H1 (cell line): ENCODE measurements at regions not wholly inside any gene's neighbourhood (a gene's known extent, or its start where the extent isn't known, plus 50 kb on each side); places are given as distances from the start of the nearest gene placed in this dataset.

Experiments
- CTCF ChIA-PET: fragments of 300-600 bp; sonication (Branson Sonifier 250); formaldehyde crosslinking; loops from one replicate; lab custom pipeline; 2021; ENCODE audit not compliant: partially characterized antibody; lab: Charles Lee
- POLR2A ChIA-PET: fragments of 300-600 bp; sonication (Branson Sonifier 250); formaldehyde crosslinking; loops from one replicate; lab custom pipeline; 2021; ENCODE audit warnings: inconsistent platforms; ENCODE audit not compliant: partially characterized antibody; lab: Charles Lee
- DNase-seq, 2 experiments: peaks; one replicate each; pipeline versions ENCODE4 v3.0.0 to v3.0.0-alpha.2; 2010 to 2022; ENCODE audit warnings: low spot score in 2 of 2, low read depth in 1 of 2, mixed read lengths in 1 of 2
- FAIRE-seq: peaks from 2 replicates; lab custom pipeline; 2011; peaks lifted over from hg19 to GRCh38; lab: Jason Lieb, UNC
- H2AFZ ChIP-seq: 2 replicates; pipeline ENCODE4 v1.8.1; 2012; ENCODE audit warnings: low read length, inconsistent platforms
- H2AK5ac ChIP-seq: 2 replicates; pipeline ENCODE4 v1.6.1; 2013; ENCODE audit warnings: low read depth, low read length
- H2BK120ac ChIP-seq: replicated peaks from 2 replicates; pipeline ENCODE3; 2013; ENCODE audit warnings: low read depth, low read length, inconsistent platforms
- H2BK12ac ChIP-seq: 2 replicates; pipeline ENCODE4 v1.6.1; 2013; ENCODE audit warnings: low read depth, low read length
- H2BK15ac ChIP-seq: 2 replicates; pipeline ENCODE4 v1.6.1; 2013; ENCODE audit warnings: low read length
- H2BK20ac ChIP-seq: 2 replicates; pipeline ENCODE4 v1.6.1; 2013; ENCODE audit warnings: low read length
- H2BK5ac ChIP-seq: 2 replicates; pipeline ENCODE4 v1.6.1; 2013; ENCODE audit warnings: low read depth, low read length
- H3K14ac ChIP-seq: 2 replicates; pipeline ENCODE4 v1.6.1; 2013; ENCODE audit warnings: inconsistent platforms; ENCODE audit not compliant: insufficient read length
- H3K18ac ChIP-seq: 2 replicates; pipeline ENCODE4 v1.6.1; 2013; ENCODE audit warnings: low read length; ENCODE audit errors: extremely low read depth
- H3K23ac ChIP-seq: 2 replicates; pipeline ENCODE4 v1.6.1; 2013; ENCODE audit warnings: inconsistent platforms; ENCODE audit not compliant: insufficient read length
- H3K23me2 ChIP-seq: 2 replicates; pipeline ENCODE4 v1.6.1; 2013; ENCODE audit warnings: low read depth, low read length
- H3K27ac ChIP-seq: 2 replicates; pipeline ENCODE4 v1.6.1; 2011; ENCODE audit warnings: low read depth, low read length, inconsistent platforms
- H3K27me3 ChIP-seq, 4 experiments: replicated peaks in 1 of 4; 1 replicate in 1 of 4; 2 replicates in 3 of 4; pipeline versions ENCODE4 v1.6.1 to v1.8.1; 2011 to 2013; ENCODE audit warnings: low read length in 3 of 4, mild to moderate bottlenecking in 3 of 4, inconsistent platforms in 2 of 4, mixed read lengths in 2 of 4, moderate library complexity in 1 of 4; ENCODE audit not compliant: control insufficient read depth in 3 of 4, insufficient read depth in 3 of 4; ENCODE audit errors: extremely low read depth in 1 of 4
- H3K36me3 ChIP-seq, 4 experiments: 2 replicates each; pipeline versions ENCODE4 v1.6.1 to v1.8.1; 2011 to 2013; ENCODE audit warnings: mild to moderate bottlenecking in 4 of 4, low read length in 3 of 4, moderate library complexity in 2 of 4, control low read depth in 1 of 4, inconsistent platforms in 1 of 4; ENCODE audit not compliant: insufficient read depth in 4 of 4, control insufficient read depth in 2 of 4
- H3K4ac ChIP-seq: replicated peaks from 2 replicates; pipeline ENCODE3; 2013; ENCODE audit warnings: low read length, low read depth, mixed read lengths, inconsistent platforms; ENCODE audit not compliant: insufficient read length
- H3K4me1 ChIP-seq, 4 experiments: replicated peaks in 1 of 4; 1 replicate in 1 of 4; 2 replicates in 3 of 4; pipeline versions ENCODE4 v1.6.1 to v1.8.1; 2011 to 2013; ENCODE audit warnings: low read length in 3 of 4, inconsistent platforms in 2 of 4, mixed read lengths in 1 of 4; ENCODE audit not compliant: insufficient read depth in 4 of 4, control insufficient read depth in 3 of 4
- H3K4me2 ChIP-seq, 2 experiments: 2 replicates each; pipeline versions ENCODE4 v1.6.1 to v1.8.1; 2011 to 2013; ENCODE audit warnings: low read depth in 2 of 2, low read length in 2 of 2, control low read depth in 1 of 2, inconsistent platforms in 1 of 2, mild to moderate bottlenecking in 1 of 2; ENCODE audit not compliant: insufficient read depth in 1 of 2
- H3K4me3 ChIP-seq, 4 experiments: fragments of 200-600, 300-600 bp in 1 of 4; sonication (generic), shearing (Covaris generic), sonication (Bioruptor Twin) in 1 of 4; 2 replicates each; pipeline versions ENCODE4 v1.5.1 to v1.8.1; 2011 to 2016; ENCODE audit warnings: low read length in 4 of 4, low read depth in 3 of 4, control low read depth in 2 of 4, inconsistent platforms in 2 of 4, mild to moderate bottlenecking in 2 of 4, mixed read lengths in 1 of 4, moderate library complexity in 1 of 4; ENCODE audit not compliant: insufficient read depth in 2 of 4; ENCODE audit errors: extremely low read depth in 1 of 4
- H3K56ac ChIP-seq: replicated peaks from 2 replicates; pipeline ENCODE3; 2013; ENCODE audit warnings: low read depth, mild to moderate bottlenecking, mixed read lengths, low read length, inconsistent platforms; ENCODE audit not compliant: insufficient read length
- H3K79me1 ChIP-seq: 2 replicates; pipeline ENCODE4 v1.6.1; 2013; ENCODE audit warnings: low read depth, low read length, control low read depth
- H3K79me2 ChIP-seq, 2 experiments: 2 replicates each; pipeline versions ENCODE4 v1.6.1 to v1.8.1; 2012 to 2013; ENCODE audit warnings: low read length in 2 of 2, mild to moderate bottlenecking in 2 of 2, inconsistent platforms in 1 of 2; ENCODE audit not compliant: insufficient read depth in 2 of 2, control insufficient read depth in 1 of 2
- H3K9ac ChIP-seq, 4 experiments: replicated peaks in 1 of 4; 1 replicate in 1 of 4; 2 replicates in 3 of 4; pipeline versions ENCODE4 v1.6.1 to v1.8.1; 2011 to 2013; ENCODE audit warnings: low read depth in 3 of 4, low read length in 3 of 4, control low read depth in 2 of 4, mild to moderate bottlenecking in 2 of 4, moderate library complexity in 2 of 4, inconsistent platforms in 1 of 4; ENCODE audit errors: extremely low read depth in 1 of 4
- H3K9me3 ChIP-seq, 2 experiments: 2 replicates each; pipeline versions ENCODE4 v1.6.1 to v1.8.1; 2012 to 2013; ENCODE audit warnings: mild to moderate bottlenecking in 2 of 2, moderate library complexity in 2 of 2, control low read depth in 1 of 2, inconsistent platforms in 1 of 2, low read depth in 1 of 2, low read length in 1 of 2, mixed read lengths in 1 of 2; ENCODE audit not compliant: insufficient read depth in 2 of 2
- H4K20me1 ChIP-seq, 2 experiments: replicated peaks in 1 of 2; 2 replicates each; pipeline versions ENCODE3 to v1.8.1; 2011 to 2013; ENCODE audit warnings: inconsistent platforms in 2 of 2, low read length in 2 of 2, mild to moderate bottlenecking in 1 of 2; ENCODE audit not compliant: insufficient read depth in 2 of 2, control insufficient read depth in 1 of 2
- H4K5ac ChIP-seq: 2 replicates; pipeline ENCODE4 v1.6.1; 2013; ENCODE audit warnings: low read length, low read depth, mixed read lengths, inconsistent platforms; ENCODE audit not compliant: insufficient read length
- H4K8ac ChIP-seq: 2 replicates; pipeline ENCODE4 v1.8.0; 2013; ENCODE audit warnings: mild to moderate bottlenecking, moderate library complexity, low read length, inconsistent platforms; ENCODE audit not compliant: insufficient read depth; ENCODE audit errors: extremely low read depth
- H4K91ac ChIP-seq: replicated peaks from 2 replicates; pipeline ENCODE3; 2013; ENCODE audit warnings: low read length, mixed read lengths, inconsistent platforms; ENCODE audit not compliant: insufficient read length
- BACH1 ChIP-seq: IDR thresholded peaks from 2 replicates; pipeline ENCODE4 v1.6.1; 2012; ENCODE audit warnings: low read length, improper control_type of control experiment
- BRCA1 ChIP-seq: IDR thresholded peaks from 2 replicates; pipeline ENCODE4 v1.6.1; 2012; ENCODE audit warnings: low read depth, low read length, improper control_type of control experiment
- CTBP2 ChIP-seq: IDR thresholded peaks from 2 replicates; pipeline ENCODE4 v1.7.0; 2011; ENCODE audit warnings: borderline replicate concordance, mild to moderate bottlenecking, moderate library complexity, mixed read lengths, low read length; ENCODE audit not compliant: insufficient read depth, insufficient read length
- CTCF ChIP-seq, 3 experiments: IDR thresholded peaks; 1 replicate in 2 of 3; 2 replicates in 1 of 3; pipeline versions ENCODE4 v1.5.1 to v1.6.1; 2011; ENCODE audit warnings: low read length in 3 of 3, mild to moderate bottlenecking in 3 of 3, inconsistent platforms in 2 of 3, low read depth in 1 of 3, moderate library complexity in 1 of 3; ENCODE audit not compliant: insufficient read depth in 1 of 3; ENCODE audit errors: control extremely low read depth in 1 of 3
- JUN ChIP-seq: IDR thresholded peaks from 2 replicates; pipeline ENCODE4 v1.6.1; 2011; ENCODE audit warnings: low read depth, mild to moderate bottlenecking, improper control_type of control experiment, low read length
- KDM4A ChIP-seq: IDR thresholded peaks from one replicate; pipeline ENCODE4 v1.7.1; 2012; ENCODE audit warnings: low read depth, mild to moderate bottlenecking, moderate library complexity, low read length, inconsistent platforms; ENCODE audit not compliant: severe bottlenecking
- KDM5A ChIP-seq: fragments of 200-600 bp; IDR thresholded peaks from 2 replicates; pipeline ENCODE4 v1.7.1; 2012; ENCODE audit warnings: mild to moderate bottlenecking, low read length, inconsistent platforms, mixed read lengths
- MAFK ChIP-seq: IDR thresholded peaks from 2 replicates; pipeline ENCODE4 v1.6.1; 2012; ENCODE audit warnings: low read depth, mild to moderate bottlenecking, improper control_type of control experiment, low read length
- POLR2AphosphoS5 ChIP-seq: IDR thresholded peaks from 2 replicates; pipeline ENCODE4 v1.6.1; 2011; ENCODE audit warnings: low read depth, low read length
- SP4 ChIP-seq: IDR thresholded peaks from 2 replicates; pipeline ENCODE4 v1.6.1; 2012; ENCODE audit warnings: low read length, inconsistent platforms
- TCF12 ChIP-seq: IDR thresholded peaks from 2 replicates; pipeline ENCODE4 v1.6.1; 2011; ENCODE audit warnings: low read depth, mild to moderate bottlenecking, low read length
- USF2 ChIP-seq: IDR thresholded peaks from 2 replicates; pipeline ENCODE4 v1.6.1; 2011; ENCODE audit warnings: low read length, improper control_type of control experiment
- WGBS, 2 experiments: shearing (Covaris generic) in 1 of 2; methylation state at CpG; one replicate each; pipeline versions ENCODE4 v1.1.6 to v1.1.7; 2013 to 2015; ENCODE audit warnings: low lambda C conversion rate in 2 of 2, mixed read lengths in 2 of 2, inconsistent platforms in 1 of 2, low coverage in 1 of 2, missing lambda C conversion rate in 1 of 2; ENCODE audit not compliant: insufficient replicate concordance in 2 of 2, insufficient coverage in 1 of 2, insufficient read length in 1 of 2; ENCODE audit errors: extremely low coverage in 1 of 2, missing lambda C conversion rate in 1 of 2; 5-methylcytosine and 5-hydroxymethylcytosine counted together

GRCh38 chrX:140040386-140040785 lies 75.1 kb upstream of the CXorf66 start:
- no peak overlapping the region for H3K56ac ChIP-seq
- H3K14ac ChIP-seq = no peak overlapping the region
- H4K91ac ChIP-seq = no peak overlapping the region
- H3K9ac ChIP-seq = no peak overlapping the region
- no peak overlapping the region for H3K4ac ChIP-seq
- H2BK15ac ChIP-seq = no peak overlapping the region
- no peak overlapping the region for H3K23ac ChIP-seq
- DNase-seq = no peak
- H2BK5ac ChIP-seq = no peak overlapping the region
- H3K27ac ChIP-seq = no peak overlapping the region
- H3K18ac ChIP-seq = no peak overlapping the region
- H2BK120ac ChIP-seq = no peak overlapping the region
- H3K79me2 ChIP-seq = no peaks in the 10 kb centered on the region
- H3K23me2 ChIP-seq = no peaks in the 10 kb centered on the region
- no peaks in the 10 kb centered on the region; a peak in 1 of 7 replicates for H3K27me3 ChIP-seq
- no peak overlapping the region for H2BK12ac ChIP-seq
- no peak overlapping the region for H2AK5ac ChIP-seq
- no peaks in the 10 kb centered on the region for H3K79me1 ChIP-seq
- FAIRE-seq = no peak
- POLR2A ChIA-PET = no interaction called here
- H3K4me2 ChIP-seq = no peak overlapping the region
- H4K5ac ChIP-seq = no peak overlapping the region
- WGBS, 2 experiments = 96% methylated on average over 4 of the region's 5 CpGs; no CpG with 5 or more reads in 1 of the 2 experiments
- no peaks in the 10 kb centered on the region for H3K36me3 ChIP-seq
- CTCF ChIA-PET = interaction anchor here (0.6 kb wide), 1 partner anchor 66 kb away, joined by 3 read pairs; no protein-coding TSS in a partner anchor
- no peak overlapping the region for H2BK20ac ChIP-seq
- no peaks in the 10 kb centered on the region for H3K4me1 ChIP-seq
- H4K8ac ChIP-seq = no peak overlapping the region
- H3K9me3 ChIP-seq = no peaks in the 10 kb centered on the region
- H2AFZ ChIP-seq = no peak overlapping the region
- H4K20me1 ChIP-seq = no peaks in the 10 kb centered on the region
- no peak overlapping the region for H3K4me3 ChIP-seq
- TF ChIP-seq POLR2AphosphoS5 = no peak
- TF ChIP-seq CTBP2 = no peak
- no peak for TF ChIP-seq JUN
- no peak for TF ChIP-seq KDM4A
- TF ChIP-seq USF2 = no peak
- no peak for TF ChIP-seq KDM5A
- TF ChIP-seq SP4 = no peak
- TF ChIP-seq CTCF (IDR thresholded peaks at IDR 0.05; ENCODE audit: control extremely low read depth in 1 of 3, insufficient read depth in 1 of 3, low read depth in 1 of 3, low read length in 3 of 3) = no peak
- TF ChIP-seq MAFK = no peak
- no peak for TF ChIP-seq BACH1
- TF ChIP-seq BRCA1 = no peak
- TF ChIP-seq TCF12 = no peak
